AG04450 (cell line): ENCODE measurements at regions not wholly inside any gene's neighbourhood (a gene's known extent, or its start where the extent isn't known, plus 50 kb on each side); places are given as distances from the start of the nearest gene placed in this dataset.

Experiments
- CTCF ChIA-PET: fragments of 300-600, 350-600 bp; formaldehyde crosslinking; extraction: SDS; loops from one replicate; lab custom pipeline; 2022; ENCODE audit warnings: antibody characterized with exemption, inconsistent platforms; lab: Charles Lee
- POLR2A ChIA-PET: fragments of 350-600 bp; formaldehyde crosslinking; extraction: SDS; loops from one replicate; lab custom pipeline; 2021; ENCODE audit warnings: antibody characterized with exemption, inconsistent platforms; lab: Yijun Ruan, JAX
- DNase-seq: peaks from one replicate; pipeline ENCODE4 v3.0.0-alpha.2; 2011; ENCODE audit warnings: low read depth, low spot score
- H3K27ac ChIP-seq: one replicate; pipeline ENCODE4 v1.5.1; 2012; ENCODE audit warnings: low read depth, low read length, control low read depth
- H3K27me3 ChIP-seq: one replicate; pipeline ENCODE4 v1.6.0; 2012; ENCODE audit warnings: low read length; ENCODE audit not compliant: control insufficient read depth, insufficient read depth
- H3K4me3 ChIP-seq: 2 replicates; pipeline ENCODE4 v1.5.1; 2011; ENCODE audit warnings: mild to moderate bottlenecking, low read depth, low read length, control low read depth
- H3K9me3 ChIP-seq: 2 replicates; pipeline ENCODE4 v1.5.1; 2012; ENCODE audit warnings: low read length; ENCODE audit not compliant: control insufficient read depth, insufficient read depth
- CTCF ChIP-seq: IDR thresholded peaks from 2 replicates; pipeline ENCODE4 v1.5.1; 2011; ENCODE audit warnings: low read depth, low read length, control low read depth, inconsistent platforms

- POLR2A ChIA-PET, result no interaction called here
- CTCF ChIA-PET, result interaction anchor here (0.8 kb wide), 1 partner anchor 17 kb away, joined by 3 read pairs; no protein-coding TSS in a partner anchor
Observed at GRCh38 chr1:181206513-181206912, 118.0 kb downstream of the IER5 start.

GRCh38 chr1:181206979-181207790 lies 118.7 kb downstream of the IER5 start:
- TF ChIP-seq CTCF, result no peak

More at GRCh38 chr1:181206513-181206912, 118.0 kb downstream of the IER5 start:
- no peaks in the 10 kb centered on the region for H3K9me3 ChIP-seq
- no peak overlapping the region for H3K27ac ChIP-seq
- TF ChIP-seq CTCF, result no peak
- no peak overlapping the region for H3K4me3 ChIP-seq
- H3K27me3 ChIP-seq, result peaks cover 17% of the 10 kb centered on the region
- no peak for DNase-seq

GRCh38 chr1:181208083-181208482 lies 119.6 kb downstream of the IER5 start:
- DNase-seq, result no peak
- H3K27me3 ChIP-seq, result peaks cover 17% of the 10 kb centered on the region
- CTCF ChIA-PET, result no interaction called here
- H3K4me3 ChIP-seq, result no peak overlapping the region
- no peak for TF ChIP-seq CTCF
- no peaks in the 10 kb centered on the region for H3K9me3 ChIP-seq
- POLR2A ChIA-PET, result no interaction called here
- H3K27ac ChIP-seq, result no peak overlapping the region

More at GRCh38 chr1:181206979-181207790, 118.7 kb downstream of the IER5 start:
- DNase-seq, result no peak
- no peak overlapping the region for H3K27ac ChIP-seq
- H3K4me3 ChIP-seq, result no peak overlapping the region
- H3K27me3 ChIP-seq, result peaks cover 17% of the 10 kb centered on the region
- POLR2A ChIA-PET, result no interaction called here
- CTCF ChIA-PET, result interaction anchor here (0.8 kb wide), 1 partner anchor 17 kb away, joined by 3 read pairs; no protein-coding TSS in a partner anchor
- H3K9me3 ChIP-seq, result no peaks in the 10 kb centered on the region

GRCh38 chr1:181208967-181209366 lies 120.5 kb downstream of the IER5 start:
- Histone ChIP-seq H3K27ac (no peak overlapping the region), H3K9me3 (no peaks in the 10 kb centered on the region), H3K4me3 (no peak overlapping the region), H3K27me3 (peaks cover 18% of the 10 kb centered on the region)
- no peak for TF ChIP-seq CTCF
- ChIA-PET POLR2A (no interaction called here), CTCF (no interaction called here)
- DNase-seq, result no peak

- Histone ChIP-seq H3K4me3 (no peak overlapping the region), H3K27me3 (peaks cover 7% of the 10 kb centered on the region), H3K9me3 (no peaks in the 10 kb centered on the region), H3K27ac (no peak overlapping the region)
- POLR2A ChIA-PET, result no interaction called here
- no peak for DNase-seq
- CTCF ChIA-PET, result interaction anchor here (0.9 kb wide), 1 partner anchor 23 kb away, joined by 3 read pairs; no protein-coding TSS in a partner anchor
- TF ChIP-seq CTCF, result no peak
Observed at GRCh38 chr1:181213056-181213455, 124.6 kb downstream of the IER5 start.
